HCT116 (cell line): ENCODE measurements at regions not wholly inside any gene's neighbourhood (a gene's known extent, or its start where the extent isn't known, plus 50 kb on each side); places are given as distances from the start of the nearest gene placed in this dataset.

Experiments
- EZH2 ChIP-seq: fragments of 200-600 bp; sonication (generic); IDR thresholded peaks from 2 replicates; pipeline ENCODE4 v1.6.1; 2017; ENCODE audit warnings: antibody characterized with exemption, mixed run types
- POLR2A ChIP-seq: IDR thresholded peaks from 2 replicates; pipeline ENCODE4 v1.7.0; 2011; ENCODE audit warnings: borderline replicate concordance; ENCODE audit not compliant: insufficient read depth, insufficient read length; ENCODE audit errors: extremely low read depth
- POLR2AphosphoS5 ChIP-seq: IDR thresholded peaks from 2 replicates; pipeline ENCODE4 v1.6.1; 2011; ENCODE audit warnings: mild to moderate bottlenecking, low read depth, low read length, moderate library complexity
- RAD21 ChIP-seq: IDR thresholded peaks from 2 replicates; pipeline ENCODE4 v1.6.1; 2012; ENCODE audit warnings: low read depth, mild to moderate bottlenecking
- SRF ChIP-seq: IDR thresholded peaks from 2 replicates; pipeline ENCODE4 v1.6.1; 2012; ENCODE audit warnings: low read depth
- ZNF274 ChIP-seq: fragments of 200-500 bp; sonication (Bioruptor generic); IDR thresholded peaks from 2 replicates; pipeline ENCODE4 v1.6.1; 2014; ENCODE audit warnings: mild to moderate bottlenecking, low read depth, low read length, inconsistent platforms
- TF ChIP-seq, protein P1 (sequence below), 3 experiments: fragments of 200-600 bp in 1 of 3; sonication (generic) in 1 of 3; IDR thresholded peaks in 2 of 3; conservative IDR thresholded peaks in 1 of 3; 2 replicates each; pipeline ENCODE4 v1.5.1; 2012 to 2017; ENCODE audit warnings: low read depth in 2 of 3, low read length in 2 of 3, antibody characterized with exemption in 1 of 3, borderline replicate concordance in 1 of 3, control low read depth in 1 of 3, mild to moderate bottlenecking in 1 of 3, mixed read lengths in 1 of 3, mixed run types in 1 of 3, moderate library complexity in 1 of 3; ENCODE audit not compliant: insufficient read depth in 1 of 3

DNA sequence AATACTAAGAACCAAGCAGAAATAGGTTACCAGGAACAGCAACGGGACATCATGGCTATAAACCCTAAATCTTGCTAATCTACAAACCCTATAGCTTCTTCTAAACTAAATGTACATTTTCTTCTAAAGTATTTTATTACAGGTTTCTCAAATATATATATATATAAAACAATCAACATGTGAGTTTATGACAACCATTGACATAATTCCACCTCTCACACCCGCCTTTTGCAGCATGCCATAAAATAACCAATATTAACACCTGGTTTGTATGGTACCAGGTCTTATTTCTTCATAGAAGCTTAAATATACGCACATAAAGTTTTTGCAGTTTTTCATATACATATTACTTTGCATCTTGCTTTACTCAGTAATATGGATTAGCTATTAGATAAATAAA lies 955.3 kb upstream of the LCORL start:
- TF ChIP-seq POLR2AphosphoS5 (no peak), EZH2 (no peak), POLR2A (no peak), ZNF274 (no peak), RAD21 (no peak), SRF (no peak)
- TF ChIP-seq, protein P1, sequence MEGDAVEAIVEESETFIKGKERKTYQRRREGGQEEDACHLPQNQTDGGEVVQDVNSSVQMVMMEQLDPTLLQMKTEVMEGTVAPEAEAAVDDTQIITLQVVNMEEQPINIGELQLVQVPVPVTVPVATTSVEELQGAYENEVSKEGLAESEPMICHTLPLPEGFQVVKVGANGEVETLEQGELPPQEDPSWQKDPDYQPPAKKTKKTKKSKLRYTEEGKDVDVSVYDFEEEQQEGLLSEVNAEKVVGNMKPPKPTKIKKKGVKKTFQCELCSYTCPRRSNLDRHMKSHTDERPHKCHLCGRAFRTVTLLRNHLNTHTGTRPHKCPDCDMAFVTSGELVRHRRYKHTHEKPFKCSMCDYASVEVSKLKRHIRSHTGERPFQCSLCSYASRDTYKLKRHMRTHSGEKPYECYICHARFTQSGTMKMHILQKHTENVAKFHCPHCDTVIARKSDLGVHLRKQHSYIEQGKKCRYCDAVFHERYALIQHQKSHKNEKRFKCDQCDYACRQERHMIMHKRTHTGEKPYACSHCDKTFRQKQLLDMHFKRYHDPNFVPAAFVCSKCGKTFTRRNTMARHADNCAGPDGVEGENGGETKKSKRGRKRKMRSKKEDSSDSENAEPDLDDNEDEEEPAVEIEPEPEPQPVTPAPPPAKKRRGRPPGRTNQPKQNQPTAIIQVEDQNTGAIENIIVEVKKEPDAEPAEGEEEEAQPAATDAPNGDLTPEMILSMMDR (IDR thresholded peaks at IDR 0.05 in 2 of 3, conservative IDR thresholded peaks at IDR 0.05 in 1 of 3; ENCODE audit: borderline replicate concordance in 1 of 3, insufficient read depth in 1 of 3, low read depth in 2 of 3, low read length in 2 of 3): no peak
